A673 (cell line): ENCODE measurements at regions not wholly inside any gene's neighbourhood (a gene's known extent, or its start where the extent isn't known, plus 50 kb on each side); places are given as distances from the start of the nearest gene placed in this dataset.

Experiments
- BruUV-seq: library from RNA; stranded (reverse); fragments of 400-500 nt; replicated peaks from 2 replicates; lab custom pipeline; 2021; lab: Mats Ljungman, UMichigan
- CTCF ChIA-PET: fragments of 300-600 bp; sonication (Branson Sonifier 250); formaldehyde crosslinking; loops from one replicate; lab custom pipeline; 2022; ENCODE audit warnings: antibody characterized with exemption; lab: Charles Lee
- POLR2A ChIA-PET: fragments of 300-600 bp; sonication (Branson Sonifier 250); formaldehyde crosslinking; loops from one replicate; lab custom pipeline; 2022; ENCODE audit warnings: antibody characterized with exemption; ENCODE audit not compliant: low non-redundant PET; lab: Charles Lee
- DNase-seq: peaks from one replicate; pipeline ENCODE4 v3.0.0-alpha.2; 2015; ENCODE audit warnings: low spot score
- H3K27ac ChIP-seq: fragments of 200-600 bp; sonication (generic); 2 replicates; pipeline ENCODE4 v1.5.1; 2016; ENCODE audit warnings: mixed run types, low read depth, mild to moderate bottlenecking, mixed read lengths, antibody characterized with exemption, low read length; ENCODE audit not compliant: poor library complexity, severe bottlenecking
- H3K27me3 ChIP-seq: fragments of 200-600 bp; sonication (generic); replicated peaks from 2 replicates; pipeline ENCODE4 v1.6.1; 2017; ENCODE audit warnings: mixed run types, low read depth, mild to moderate bottlenecking, mixed read lengths, antibody characterized with exemption, low read length; ENCODE audit not compliant: insufficient read depth, poor library complexity
- H3K36me3 ChIP-seq: fragments of 200-600 bp; sonication (generic); 2 replicates; pipeline ENCODE4 v1.6.1; 2016; ENCODE audit warnings: mixed run types, mild to moderate bottlenecking, mixed read lengths, antibody characterized with exemption, low read length; ENCODE audit not compliant: insufficient read depth, poor library complexity, severe bottlenecking
- H3K4me1 ChIP-seq: fragments of 200-600 bp; sonication (generic); 2 replicates; pipeline ENCODE4 v1.6.1; 2017; ENCODE audit warnings: mixed run types, mild to moderate bottlenecking, mixed read lengths, antibody characterized with exemption, low read length; ENCODE audit not compliant: insufficient read depth, poor library complexity, severe bottlenecking
- H3K4me3 ChIP-seq: fragments of 200-600 bp; sonication (generic); 2 replicates; pipeline ENCODE4 v1.5.1; 2016; ENCODE audit warnings: low read depth, mixed run types, mild to moderate bottlenecking, mixed read lengths, low read length; ENCODE audit not compliant: poor library complexity, severe bottlenecking
- H3K9me3 ChIP-seq: fragments of 200-600 bp; sonication (generic); 2 replicates; pipeline ENCODE4 v1.6.1; 2016; ENCODE audit warnings: mixed run types, low read depth, mild to moderate bottlenecking, mixed read lengths, antibody characterized with exemption, low read length; ENCODE audit not compliant: poor library complexity, severe bottlenecking
- CTCF ChIP-seq: fragments of 300-800, 200-600 bp; sonication (generic); conservative IDR thresholded peaks from 2 replicates; pipeline ENCODE4 v1.5.1; 2017; ENCODE audit warnings: low read depth, mild to moderate bottlenecking, antibody characterized with exemption, low read length, moderate library complexity, mixed read lengths
- EZH2 ChIP-seq: fragments of 200-600 bp; sonication (generic); IDR thresholded peaks from 2 replicates; pipeline ENCODE4 v1.6.1; 2017; ENCODE audit warnings: borderline replicate concordance, low read depth, mild to moderate bottlenecking, mixed read lengths, antibody characterized with exemption, low read length; ENCODE audit not compliant: poor library complexity, severe bottlenecking
- intact Hi-C: fragments of 100-400 bp; cut with micrococcal nuclease; formaldehyde crosslinking; loops from one replicate; pipeline ENCODE4 v1.10.0; 2022; ENCODE audit not compliant: unreplicated experiment

DNA sequence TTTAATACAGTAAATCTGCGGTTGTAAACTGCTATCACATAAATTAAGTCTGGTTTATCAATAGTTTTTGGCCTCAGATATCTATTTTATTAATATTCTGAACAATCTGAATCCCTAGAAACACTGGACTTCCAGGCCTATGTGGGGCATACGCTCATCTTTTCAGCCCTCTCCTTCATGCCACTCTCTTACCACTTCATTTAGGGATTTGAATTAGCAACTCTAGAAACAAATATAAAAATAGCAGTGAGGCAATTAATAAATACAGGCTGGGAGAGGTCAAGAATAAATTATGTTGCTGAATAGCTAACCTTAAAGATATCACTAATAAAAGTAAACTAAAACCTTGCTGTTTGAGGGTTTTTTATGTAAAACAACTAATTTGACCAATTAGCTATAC is 480.3 kb upstream of the CD180 start:
- Histone ChIP-seq H3K27me3 (no peaks in the 10 kb centered on the region), H3K9me3 (no peaks in the 10 kb centered on the region), H3K27ac (no peak overlapping the region), H3K36me3 (no peaks in the 10 kb centered on the region), H3K4me1 (no peaks in the 10 kb centered on the region), H3K4me3 (no peak overlapping the region)
- TF ChIP-seq EZH2 (no peak), CTCF (no peak)
- no peak for DNase-seq
- intact Hi-C loops: no loop called here
- ChIA-PET POLR2A (no interaction called here), CTCF (no interaction called here)
- BruUV-seq: no TSS peak

DNA sequence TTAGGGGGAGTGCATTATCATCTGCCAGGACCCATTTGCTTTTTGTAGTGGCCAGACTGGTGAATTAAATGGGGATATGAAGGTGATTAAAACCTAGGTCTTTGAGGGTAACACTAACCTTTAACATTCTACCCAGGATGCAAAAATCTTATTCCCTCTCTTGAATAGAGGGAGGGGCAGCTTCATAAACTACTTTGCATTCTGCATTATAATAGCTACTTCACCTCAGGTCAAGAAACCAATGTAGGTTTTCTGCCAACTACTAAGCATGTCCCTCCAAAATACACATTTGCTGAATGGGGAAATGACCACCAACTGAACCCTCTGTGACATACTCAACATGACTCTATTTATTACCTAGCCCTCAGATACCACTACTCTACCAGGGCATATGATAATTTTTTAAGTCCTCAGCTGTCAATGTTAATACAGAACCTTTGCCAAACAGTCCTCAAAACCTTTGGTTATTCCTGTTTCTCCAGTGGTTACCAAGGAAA is 477.6 kb upstream of the CD180 start:
- ChIA-PET POLR2A (no interaction called here), CTCF (no interaction called here)
- BruUV-seq: no TSS peak
- Histone ChIP-seq H3K4me1 (no peaks in the 10 kb centered on the region), H3K36me3 (no peaks in the 10 kb centered on the region), H3K27me3 (no peaks in the 10 kb centered on the region), H3K9me3 (no peaks in the 10 kb centered on the region), H3K27ac (no peak overlapping the region), H3K4me3 (no peak overlapping the region)
- TF ChIP-seq EZH2 (no peak), CTCF (no peak)
- intact Hi-C loops: no loop called here
- DNase-seq: no peak

DNA sequence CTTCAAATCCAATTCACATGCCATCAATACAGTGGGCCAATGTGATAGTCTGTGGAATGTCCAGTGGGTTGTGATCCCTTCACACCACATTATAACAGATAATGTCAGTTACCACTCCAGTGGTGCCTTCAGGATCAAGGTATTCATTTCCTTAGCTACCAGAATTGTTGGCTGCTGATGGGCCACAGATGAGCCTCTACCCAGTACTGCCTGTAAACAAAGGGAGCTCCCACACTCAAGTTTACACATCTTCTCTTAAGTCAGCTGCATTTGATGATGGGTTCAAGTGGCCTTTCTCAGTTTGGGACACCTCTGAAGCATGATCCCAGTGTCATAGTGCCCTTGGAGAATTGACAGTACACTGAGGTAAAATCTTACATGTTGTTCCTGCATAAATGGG is 477.0 kb upstream of the CD180 start:
- H3K4me3 ChIP-seq: no peak overlapping the region
- intact Hi-C loops: no loop called here
- ChIA-PET CTCF (no interaction called here), POLR2A (no interaction called here)
- H3K36me3 ChIP-seq: no peaks in the 10 kb centered on the region
- DNase-seq: no peak
- no peaks in the 10 kb centered on the region for H3K4me1 ChIP-seq
- H3K27ac ChIP-seq: no peak overlapping the region
- no TSS peak for BruUV-seq
- TF ChIP-seq CTCF: no peak
- TF ChIP-seq EZH2: no peak
- no peaks in the 10 kb centered on the region for H3K27me3 ChIP-seq
- no peaks in the 10 kb centered on the region for H3K9me3 ChIP-seq
